A673 (cell line): ENCODE measurements at regions not wholly inside any gene's neighbourhood (a gene's known extent, or its start where the extent isn't known, plus 50 kb on each side); places are given as distances from the start of the nearest gene placed in this dataset.

Source experiments
- BruUV-seq: library from RNA; stranded (reverse); fragments of 400-500 nt; replicated peaks from 2 replicates; lab custom pipeline; 2021; lab: Mats Ljungman, UMichigan
- CTCF ChIA-PET: fragments of 300-600 bp; sonication (Branson Sonifier 250); formaldehyde crosslinking; loops from one replicate; lab custom pipeline; 2022; ENCODE audit warnings: antibody characterized with exemption; lab: Charles Lee
- POLR2A ChIA-PET: fragments of 300-600 bp; sonication (Branson Sonifier 250); formaldehyde crosslinking; loops from one replicate; lab custom pipeline; 2022; ENCODE audit warnings: antibody characterized with exemption; ENCODE audit not compliant: low non-redundant PET; lab: Charles Lee
- DNase-seq: peaks from one replicate; pipeline ENCODE4 v3.0.0-alpha.2; 2015; ENCODE audit warnings: low spot score
- H3K27ac ChIP-seq: fragments of 200-600 bp; sonication (generic); 2 replicates; pipeline ENCODE4 v1.5.1; 2016; ENCODE audit warnings: mixed run types, low read depth, mild to moderate bottlenecking, mixed read lengths, antibody characterized with exemption, low read length; ENCODE audit not compliant: poor library complexity, severe bottlenecking
- H3K27me3 ChIP-seq: fragments of 200-600 bp; sonication (generic); replicated peaks from 2 replicates; pipeline ENCODE4 v1.6.1; 2017; ENCODE audit warnings: mixed run types, low read depth, mild to moderate bottlenecking, mixed read lengths, antibody characterized with exemption, low read length; ENCODE audit not compliant: insufficient read depth, poor library complexity
- H3K36me3 ChIP-seq: fragments of 200-600 bp; sonication (generic); 2 replicates; pipeline ENCODE4 v1.6.1; 2016; ENCODE audit warnings: mixed run types, mild to moderate bottlenecking, mixed read lengths, antibody characterized with exemption, low read length; ENCODE audit not compliant: insufficient read depth, poor library complexity, severe bottlenecking
- H3K4me1 ChIP-seq: fragments of 200-600 bp; sonication (generic); 2 replicates; pipeline ENCODE4 v1.6.1; 2017; ENCODE audit warnings: mixed run types, mild to moderate bottlenecking, mixed read lengths, antibody characterized with exemption, low read length; ENCODE audit not compliant: insufficient read depth, poor library complexity, severe bottlenecking
- H3K4me3 ChIP-seq: fragments of 200-600 bp; sonication (generic); 2 replicates; pipeline ENCODE4 v1.5.1; 2016; ENCODE audit warnings: low read depth, mixed run types, mild to moderate bottlenecking, mixed read lengths, low read length; ENCODE audit not compliant: poor library complexity, severe bottlenecking
- H3K9me3 ChIP-seq: fragments of 200-600 bp; sonication (generic); 2 replicates; pipeline ENCODE4 v1.6.1; 2016; ENCODE audit warnings: mixed run types, low read depth, mild to moderate bottlenecking, mixed read lengths, antibody characterized with exemption, low read length; ENCODE audit not compliant: poor library complexity, severe bottlenecking
- CTCF ChIP-seq: fragments of 300-800, 200-600 bp; sonication (generic); conservative IDR thresholded peaks from 2 replicates; pipeline ENCODE4 v1.5.1; 2017; ENCODE audit warnings: low read depth, mild to moderate bottlenecking, antibody characterized with exemption, low read length, moderate library complexity, mixed read lengths
- EZH2 ChIP-seq: fragments of 200-600 bp; sonication (generic); IDR thresholded peaks from 2 replicates; pipeline ENCODE4 v1.6.1; 2017; ENCODE audit warnings: borderline replicate concordance, low read depth, mild to moderate bottlenecking, mixed read lengths, antibody characterized with exemption, low read length; ENCODE audit not compliant: poor library complexity, severe bottlenecking
- intact Hi-C: fragments of 100-400 bp; cut with micrococcal nuclease; formaldehyde crosslinking; loops from one replicate; pipeline ENCODE4 v1.10.0; 2022; ENCODE audit not compliant: unreplicated experiment

- CTCF ChIA-PET = no interaction called here
- no peak overlapping the region for H3K27ac ChIP-seq
Measured at GRCh38 chr5:155268770-155269425, 255.3 kb downstream of the KIF4B start.

GRCh38 chr5:155270725-155271124 lies 257.2 kb downstream of the KIF4B start:
- no peaks in the 10 kb centered on the region for H3K9me3 ChIP-seq
- no TSS peak for BruUV-seq
- H3K36me3 ChIP-seq = no peaks in the 10 kb centered on the region
- no peaks in the 10 kb centered on the region for H3K27me3 ChIP-seq
- no peaks in the 10 kb centered on the region for H3K4me1 ChIP-seq
- H3K4me3 ChIP-seq = no peak overlapping the region
- TF ChIP-seq CTCF (no peak), EZH2 (no peak)
- intact Hi-C loops = no loop called here
- ChIA-PET CTCF (no interaction called here), POLR2A (no interaction called here)
- H3K27ac ChIP-seq = no peak overlapping the region
- no peak for DNase-seq

More at GRCh38 chr5:155268770-155269425, 255.3 kb downstream of the KIF4B start:
- intact Hi-C loops = no loop called here
- TF ChIP-seq EZH2 = no peak
- no peak for TF ChIP-seq CTCF
- Histone ChIP-seq H3K4me3 (no peak overlapping the region), H3K36me3 (no peaks in the 10 kb centered on the region), H3K4me1 (no peaks in the 10 kb centered on the region), H3K9me3 (no peaks in the 10 kb centered on the region), H3K27me3 (no peaks in the 10 kb centered on the region)
- POLR2A ChIA-PET = no interaction called here
- BruUV-seq = no TSS peak
- DNase-seq = no peak

- ChIA-PET CTCF (no interaction called here), POLR2A (no interaction called here)
- H3K4me3 ChIP-seq = no peak overlapping the region
- no peaks in the 10 kb centered on the region for H3K9me3 ChIP-seq
- no peaks in the 10 kb centered on the region for H3K36me3 ChIP-seq
- TF ChIP-seq CTCF = no peak
- TF ChIP-seq EZH2 = no peak
- no peaks in the 10 kb centered on the region for H3K4me1 ChIP-seq
- intact Hi-C loops = no loop called here
- no peak overlapping the region for H3K27ac ChIP-seq
- H3K27me3 ChIP-seq = no peaks in the 10 kb centered on the region
- no TSS peak for BruUV-seq
- no peak for DNase-seq
Measured at GRCh38 chr5:155274484-155274883, 260.9 kb downstream of the KIF4B start.
